ENCODE measurements at regions not wholly inside any gene's neighbourhood (a gene's known extent, or its start where the extent isn't known, plus 50 kb on each side); places are given as distances from the start of the nearest gene placed in this dataset.
A peak's percentile ranks its signal among the peaks of the same experiment; 100 is the strongest.
"Not testable (repeated sequence)": the region's sequence is repeated elsewhere in the genome, so short reads cannot be mapped to it uniquely, and the experiment has no call there.

GRCh38 chrX:81979806-81980515, 778.1 kb downstream of the SH3BGRL start:
- peaks cover 7% of the 10 kb centered on the region for H3K9me3 Mint-ChIP-seq
- no peak overlapping the region for H3K27ac Mint-ChIP-seq
- H3K4me1 Mint-ChIP-seq (ENCODE audit: low read depth in 2 of 2): no peaks in the 10 kb centered on the region
- H3K4me3 Mint-ChIP-seq: no peak overlapping the region
- ATAC-seq (no peak), DNase-seq (ENCODE audit: low spot score) (no peak)
- peaks cover 0 to 3% of the 10 kb centered on the region in 2 donors for H3K27me3 Mint-ChIP-seq
- H3K36me3 Mint-ChIP-seq: no peaks in the 10 kb centered on the region

- not testable (repeated sequence) for H3K4me3 Mint-ChIP-seq; ATAC-seq; DNase-seq (ENCODE audit: low spot score); H3K27ac Mint-ChIP-seq; H3K36me3 Mint-ChIP-seq; H3K4me1 Mint-ChIP-seq (ENCODE audit: low read depth in 2 of 2); H3K27me3 Mint-ChIP-seq
- H3K9me3 Mint-ChIP-seq: peaks cover 11% of the 10 kb centered on the region
These were observed 785.3 kb downstream of the SH3BGRL start for GRCh38 chrX:81987217-81987616.

- peaks cover 10% of the 10 kb centered on the region for H3K9me3 Mint-ChIP-seq
- peaks cover 0 to 3% of the 10 kb centered on the region in 2 donors for H3K27me3 Mint-ChIP-seq
- no peak overlapping the region for H3K4me3 Mint-ChIP-seq
These were observed 794.3 kb downstream of the SH3BGRL start for GRCh38 chrX:81996166-81996565.

GRCh38 chrX:82029571-82030218, 827.8 kb downstream of the SH3BGRL start:
- DNase-seq (ENCODE audit: low spot score) (no peak), ATAC-seq (no peak)
- Mint-ChIP-seq H3K27ac (no peak overlapping the region), H3K4me1 (ENCODE audit: low read depth in 2 of 2) (no peaks in the 10 kb centered on the region), H3K4me3 (no peak overlapping the region), H3K36me3 (peaks cover 5% of the 10 kb centered on the region), H3K9me3 (peaks cover 2% of the 10 kb centered on the region), H3K27me3 (no peaks in the 10 kb centered on the region)

More at GRCh38 chrX:81996166-81996565, 794.3 kb downstream of the SH3BGRL start:
- Mint-ChIP-seq H3K4me1 (ENCODE audit: low read depth in 2 of 2) (no peaks in the 10 kb centered on the region), H3K27ac (no peak overlapping the region), H3K36me3 (no peaks in the 10 kb centered on the region)
- no peak for DNase-seq (ENCODE audit: low spot score)
- ATAC-seq: no peak

- DNase-seq (ENCODE audit: low spot score) (no peak), ATAC-seq (no peak)
- Mint-ChIP-seq H3K27ac (no peak overlapping the region), H3K9me3 (peaks cover 2% of the 10 kb centered on the region), H3K4me3 (no peak overlapping the region), H3K36me3 (peaks cover 5% of the 10 kb centered on the region), H3K4me1 (ENCODE audit: low read depth in 2 of 2) (no peaks in the 10 kb centered on the region), H3K27me3 (no peaks in the 10 kb centered on the region)
These were observed 829.3 kb downstream of the SH3BGRL start for GRCh38 chrX:82031250-82031649.

GRCh38 chrX:82038793-82039192, 836.9 kb downstream of the SH3BGRL start:
- H3K27ac Mint-ChIP-seq: no peak overlapping the region
- peaks cover 0 to 2% of the 10 kb centered on the region in 2 donors for H3K27me3 Mint-ChIP-seq
- no peak for DNase-seq (ENCODE audit: low spot score)
- H3K4me1 Mint-ChIP-seq (ENCODE audit: low read depth in 2 of 2): no peaks in the 10 kb centered on the region
- no peaks in the 10 kb centered on the region for H3K36me3 Mint-ChIP-seq
- H3K4me3 Mint-ChIP-seq: no peak overlapping the region
- no peak for ATAC-seq
- peaks cover 3% of the 10 kb centered on the region for H3K9me3 Mint-ChIP-seq

- Mint-ChIP-seq H3K4me3 (no peak overlapping the region), H3K9me3 (peaks cover 3% of the 10 kb centered on the region), H3K27ac (no peak overlapping the region), H3K36me3 (no peaks in the 10 kb centered on the region), H3K4me1 (ENCODE audit: low read depth in 2 of 2) (no peaks in the 10 kb centered on the region), H3K27me3 (peaks cover 0 to 2% of the 10 kb centered on the region in 2 donors)
- DNase-seq (ENCODE audit: low spot score) (no peak), ATAC-seq (no peak)
These were observed 839.1 kb downstream of the SH3BGRL start for GRCh38 chrX:82041034-82041433.

- no peak overlapping the region for H3K4me3 Mint-ChIP-seq
- H3K27me3 Mint-ChIP-seq: peaks cover 0 to 6% of the 10 kb centered on the region in 2 donors
- DNase-seq (ENCODE audit: low spot score) (no peak), ATAC-seq (no peak)
- H3K9me3 Mint-ChIP-seq: peaks cover 2% of the 10 kb centered on the region
- no peaks in the 10 kb centered on the region for H3K36me3 Mint-ChIP-seq
- H3K27ac Mint-ChIP-seq: no peak overlapping the region
- H3K4me1 Mint-ChIP-seq (ENCODE audit: low read depth in 2 of 2): no peaks in the 10 kb centered on the region
These were observed 856.8 kb downstream of the SH3BGRL start for GRCh38 chrX:82058728-82059127.

GRCh38 chrX:82070948-82071347, 869.0 kb downstream of the SH3BGRL start:
- ATAC-seq: no peak
- peaks cover 7% of the 10 kb centered on the region for H3K9me3 Mint-ChIP-seq
- no peaks in the 10 kb centered on the region for H3K36me3 Mint-ChIP-seq
- H3K27me3 Mint-ChIP-seq: peaks cover 0 to 6% of the 10 kb centered on the region in 2 donors
- DNase-seq (ENCODE audit: low spot score): no peak
- H3K4me3 Mint-ChIP-seq: no peak overlapping the region
- no peaks in the 10 kb centered on the region for H3K4me1 Mint-ChIP-seq (ENCODE audit: low read depth in 2 of 2)
- H3K27ac Mint-ChIP-seq: no peak overlapping the region

- Mint-ChIP-seq H3K27ac (no peak overlapping the region), H3K27me3 (no peaks in the 10 kb centered on the region), H3K9me3 (no peaks in the 10 kb centered on the region), H3K4me1 (ENCODE audit: low read depth in 2 of 2) (no peaks in the 10 kb centered on the region), H3K36me3 (no peaks in the 10 kb centered on the region), H3K4me3 (no peak overlapping the region)
- no peak for DNase-seq (ENCODE audit: low spot score)
- no peak for ATAC-seq
These were observed 879.1 kb downstream of the SH3BGRL start for GRCh38 chrX:82081027-82081426.

GRCh38 chrX:82087699-82088098, 885.8 kb downstream of the SH3BGRL start:
- Mint-ChIP-seq H3K4me1 (ENCODE audit: low read depth in 2 of 2) (no peaks in the 10 kb centered on the region), H3K4me3 (no peak overlapping the region), H3K36me3 (no peaks in the 10 kb centered on the region), H3K27ac (no peak overlapping the region), H3K27me3 (peaks cover 0 to 3% of the 10 kb centered on the region in 2 donors), H3K9me3 (no peaks in the 10 kb centered on the region)
- DNase-seq (ENCODE audit: low spot score) (no peak), ATAC-seq (no peak)

- Mint-ChIP-seq H3K36me3 (no peaks in the 10 kb centered on the region), H3K4me3 (no peak overlapping the region), H3K9me3 (no peaks in the 10 kb centered on the region), H3K4me1 (ENCODE audit: low read depth in 2 of 2) (no peaks in the 10 kb centered on the region), H3K27me3 (peaks cover 0 to 3% of the 10 kb centered on the region in 2 donors), H3K27ac (no peak overlapping the region)
- ATAC-seq (no peak), DNase-seq (ENCODE audit: low spot score) (no peak)
These were observed 890.4 kb downstream of the SH3BGRL start for GRCh38 chrX:82092307-82092706.

GRCh38 chrX:82125103-82125502, 923.2 kb downstream of the SH3BGRL start:
- no peak for ATAC-seq
- H3K27ac Mint-ChIP-seq: no peak overlapping the region
- H3K36me3 Mint-ChIP-seq: no peaks in the 10 kb centered on the region
- no peaks in the 10 kb centered on the region for H3K27me3 Mint-ChIP-seq
- no peaks in the 10 kb centered on the region for H3K9me3 Mint-ChIP-seq
- no peak for DNase-seq (ENCODE audit: low spot score)
- H3K4me3 Mint-ChIP-seq: no peak overlapping the region
- peaks cover 0 to 5% of the 10 kb centered on the region in 2 donors for H3K4me1 Mint-ChIP-seq (ENCODE audit: low read depth in 2 of 2)

GRCh38 chrX:82127228-82128123, 925.6 kb downstream of the SH3BGRL start:
- DNase-seq (ENCODE audit: low spot score) (no peak), ATAC-seq (peak in 1 of 2 donors; percentile 77)
- Mint-ChIP-seq H3K9me3 (peaks cover 3% of the 10 kb centered on the region), H3K36me3 (no peaks in the 10 kb centered on the region), H3K27ac (peak overlapping the region in 1 of 2 donors; percentile 40), H3K27me3 (no peaks in the 10 kb centered on the region), H3K4me1 (ENCODE audit: low read depth in 2 of 2) (peaks cover 0 to 7% of the 10 kb centered on the region in 2 donors), H3K4me3 (peak overlapping the region; percentile 30)
